Adrenal gland (tissue), 5 donors: ENCODE measurements at regions not wholly inside any gene's neighbourhood (a gene's known extent, or its start where the extent isn't known, plus 50 kb on each side); places are given as distances from the start of the nearest gene placed in this dataset.

ENCODE experiments used
- POLR2A ChIP-seq, 2 donors: fragments of 450-650 bp; IDR thresholded peaks; one replicate each; pipeline ENCODE4 v1.6.1; 2017; ENCODE audit warnings: antibody characterized with exemption in 2 of 2, mild to moderate bottlenecking in 2 of 2, moderate library complexity in 1 of 2
- TF ChIP-seq, protein P1 (sequence below), 6 experiments: fragments of 450-650 bp in 4 of 6; fragments of 200-600 bp in 2 of 6; sonication (generic) in 1 of 6; IDR thresholded peaks; 1 replicate in 5 of 6; 2 replicates in 1 of 6; pipeline versions ENCODE4 v1.5.1 to v1.8.0; 2016 to 2021; ENCODE audit warnings: antibody characterized with exemption in 6 of 6, mild to moderate bottlenecking in 2 of 6, moderate library complexity in 1 of 6
- donor health status: DM: no; HTN: no; CAD: no.

DNA sequence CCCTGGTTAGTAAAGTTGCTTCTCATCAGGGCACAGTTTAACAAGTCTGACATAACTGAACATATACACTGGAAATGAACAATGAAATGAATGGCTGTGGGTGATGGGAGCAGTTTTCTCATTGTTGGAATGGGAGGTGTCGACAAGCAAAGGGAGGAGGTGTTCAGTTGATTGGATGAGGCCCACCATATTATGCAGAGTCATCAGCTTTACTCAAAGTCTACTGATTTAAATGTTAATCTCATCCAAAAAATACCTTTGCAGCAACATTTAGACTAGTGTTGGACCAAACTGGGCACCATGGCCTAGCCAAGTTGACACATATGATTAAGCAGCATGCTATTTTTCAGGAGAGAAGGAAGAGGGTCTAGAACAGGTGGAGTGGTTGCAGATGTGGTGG, 201.7 kb downstream of the RAMP3 start:
- no peak for TF ChIP-seq POLR2A (IDR thresholded peaks at IDR 0.05)
- TF ChIP-seq, protein P1, sequence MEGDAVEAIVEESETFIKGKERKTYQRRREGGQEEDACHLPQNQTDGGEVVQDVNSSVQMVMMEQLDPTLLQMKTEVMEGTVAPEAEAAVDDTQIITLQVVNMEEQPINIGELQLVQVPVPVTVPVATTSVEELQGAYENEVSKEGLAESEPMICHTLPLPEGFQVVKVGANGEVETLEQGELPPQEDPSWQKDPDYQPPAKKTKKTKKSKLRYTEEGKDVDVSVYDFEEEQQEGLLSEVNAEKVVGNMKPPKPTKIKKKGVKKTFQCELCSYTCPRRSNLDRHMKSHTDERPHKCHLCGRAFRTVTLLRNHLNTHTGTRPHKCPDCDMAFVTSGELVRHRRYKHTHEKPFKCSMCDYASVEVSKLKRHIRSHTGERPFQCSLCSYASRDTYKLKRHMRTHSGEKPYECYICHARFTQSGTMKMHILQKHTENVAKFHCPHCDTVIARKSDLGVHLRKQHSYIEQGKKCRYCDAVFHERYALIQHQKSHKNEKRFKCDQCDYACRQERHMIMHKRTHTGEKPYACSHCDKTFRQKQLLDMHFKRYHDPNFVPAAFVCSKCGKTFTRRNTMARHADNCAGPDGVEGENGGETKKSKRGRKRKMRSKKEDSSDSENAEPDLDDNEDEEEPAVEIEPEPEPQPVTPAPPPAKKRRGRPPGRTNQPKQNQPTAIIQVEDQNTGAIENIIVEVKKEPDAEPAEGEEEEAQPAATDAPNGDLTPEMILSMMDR (IDR thresholded peaks at IDR 0.05): no peak
